ENCODE measurements at regions not wholly inside any gene's neighbourhood (a gene's known extent, or its start where the extent isn't known, plus 50 kb on each side); places are given as distances from the start of the nearest gene placed in this dataset.
"Not testable (repeated sequence)": the region's sequence is repeated elsewhere in the genome, so short reads cannot be mapped to it uniquely, and the experiment has no call there.

DNA sequence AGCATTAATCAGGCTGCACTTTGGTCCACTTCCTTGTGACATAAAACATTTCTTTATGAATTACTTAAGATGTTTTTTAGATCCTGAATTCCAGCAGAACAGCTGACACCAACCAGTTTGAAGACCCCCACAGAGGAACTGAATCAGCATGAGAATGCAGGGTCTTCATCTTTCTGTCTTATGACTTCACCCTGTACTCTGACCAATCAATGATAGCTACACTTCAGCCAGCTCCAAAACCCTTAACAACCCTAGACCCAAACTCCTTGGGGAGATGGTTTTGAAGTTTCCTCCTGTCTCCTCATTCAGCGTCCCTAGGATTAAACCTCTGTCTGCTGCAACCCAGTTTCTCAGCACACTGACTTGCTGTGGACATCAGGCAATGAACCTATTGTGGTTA lies 175.0 kb downstream of the CTH start:
- no peak for DNase-seq (ENCODE audit: low read depth)
- H3K4me3 ChIP-seq (ENCODE audit: low read length): no peak overlapping the region
- no peak for TF ChIP-seq CTCF (conservative IDR thresholded peaks at IDR 0.05; ENCODE audit: low read depth, low read length)

DNA sequence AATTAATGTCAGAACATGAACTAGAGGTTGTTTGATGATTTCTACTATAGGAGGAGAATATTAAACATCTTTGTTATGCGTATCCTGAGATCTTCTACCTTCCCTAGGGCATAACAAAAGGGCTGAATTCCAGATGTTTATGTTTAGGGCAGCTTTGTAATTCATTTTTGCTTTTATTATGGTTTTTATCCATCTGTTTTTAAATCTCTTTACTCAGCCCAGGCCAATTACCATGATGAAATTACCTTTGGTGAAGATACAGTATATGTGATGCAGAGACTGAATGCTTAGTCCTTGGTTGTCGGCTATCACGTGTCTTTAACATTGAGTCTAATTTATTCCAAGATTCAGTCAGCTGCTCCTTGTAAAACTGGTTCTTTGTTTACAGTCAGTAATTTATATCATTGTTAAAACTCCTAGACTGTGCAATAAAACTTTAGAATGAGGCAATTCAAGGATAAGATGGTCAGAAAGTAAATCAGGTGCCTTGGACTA lies 176.9 kb downstream of the CTH start:
- no peak for DNase-seq (ENCODE audit: low read depth)
- TF ChIP-seq CTCF (conservative IDR thresholded peaks at IDR 0.05; ENCODE audit: low read depth, low read length): no peak
- H3K4me3 ChIP-seq (ENCODE audit: low read length): no peak overlapping the region

DNA sequence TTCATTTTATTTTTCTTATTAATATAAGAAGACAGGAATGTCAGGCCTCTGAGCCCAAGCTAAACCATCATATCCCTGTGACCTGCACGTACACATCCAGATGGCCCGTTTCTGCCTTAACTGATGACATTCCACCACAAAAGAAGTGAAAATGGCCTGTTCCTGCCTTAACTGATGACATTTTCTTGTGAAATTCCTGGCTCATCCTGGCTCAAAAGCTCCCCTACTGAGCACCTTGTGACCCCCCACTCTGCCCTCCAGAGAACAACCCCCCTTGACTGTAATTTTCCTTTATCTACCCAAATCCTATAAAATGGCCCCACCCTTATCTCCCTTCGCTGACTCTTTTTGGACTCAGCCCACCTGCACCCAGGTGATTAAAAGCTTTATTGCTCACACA lies 182.5 kb downstream of the CTH start:
- not testable (repeated sequence) for DNase-seq (ENCODE audit: low read depth); H3K4me3 ChIP-seq (ENCODE audit: low read length)

GRCh38 chr1:70608815-70609214 lies 197.7 kb downstream of the CTH start:
- no peak for DNase-seq (ENCODE audit: low read depth)
- TF ChIP-seq CTCF (conservative IDR thresholded peaks at IDR 0.05; ENCODE audit: low read depth, low read length): no peak
- no peak overlapping the region for H3K4me3 ChIP-seq (ENCODE audit: low read length)

- H3K4me3 ChIP-seq (ENCODE audit: low read length); DNase-seq (ENCODE audit: low read depth): not testable (repeated sequence)
Observed at GRCh38 chr1:70610164-70610563, 199.1 kb downstream of the CTH start.

DNA sequence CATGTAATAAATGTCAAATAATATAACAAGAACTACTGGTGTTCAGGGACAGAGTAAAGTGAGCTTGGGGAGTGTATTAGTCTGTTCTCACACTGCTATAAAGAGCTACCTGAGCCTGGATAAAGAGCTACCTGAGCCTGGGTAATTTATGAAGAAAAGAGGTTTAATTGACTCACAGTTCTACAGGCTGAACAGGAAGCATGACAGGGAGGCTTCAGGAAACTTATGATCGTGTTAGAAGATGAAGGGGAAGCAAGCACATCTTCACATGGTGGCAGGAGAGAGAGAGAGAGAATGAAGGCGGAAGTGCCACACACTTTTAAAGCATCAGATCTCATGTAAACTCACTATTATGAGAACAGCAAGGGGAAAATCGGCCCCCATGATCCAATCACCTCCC lies 205.9 kb downstream of the CTH start:
- DNase-seq (ENCODE audit: low read depth): no peak
- no peak for TF ChIP-seq CTCF (conservative IDR thresholded peaks at IDR 0.05; ENCODE audit: low read depth, low read length)
- H3K4me3 ChIP-seq (ENCODE audit: low read length): no peak overlapping the region

DNA sequence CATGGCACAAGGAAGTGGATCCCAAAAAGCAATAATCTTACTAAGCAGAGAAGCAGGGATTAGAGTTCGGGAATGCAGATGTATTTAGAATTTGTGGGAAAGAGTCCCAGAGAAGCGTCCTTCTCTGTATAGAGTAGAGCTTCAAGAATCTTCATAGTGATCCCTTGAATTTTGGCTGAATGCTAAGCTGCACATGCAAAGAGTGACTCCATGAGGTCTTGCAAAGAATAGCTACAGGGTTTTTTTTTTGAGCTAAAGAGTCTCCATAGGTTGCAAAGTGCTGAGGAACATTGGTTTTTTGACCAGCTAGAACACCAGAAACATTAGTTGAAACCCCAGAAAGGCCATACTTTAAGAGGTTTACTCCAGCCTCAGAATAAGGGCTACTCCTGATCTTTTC lies 206.7 kb downstream of the CTH start:
- no peak for DNase-seq (ENCODE audit: low read depth)
- TF ChIP-seq CTCF (conservative IDR thresholded peaks at IDR 0.05; ENCODE audit: low read depth, low read length): no peak

DNA sequence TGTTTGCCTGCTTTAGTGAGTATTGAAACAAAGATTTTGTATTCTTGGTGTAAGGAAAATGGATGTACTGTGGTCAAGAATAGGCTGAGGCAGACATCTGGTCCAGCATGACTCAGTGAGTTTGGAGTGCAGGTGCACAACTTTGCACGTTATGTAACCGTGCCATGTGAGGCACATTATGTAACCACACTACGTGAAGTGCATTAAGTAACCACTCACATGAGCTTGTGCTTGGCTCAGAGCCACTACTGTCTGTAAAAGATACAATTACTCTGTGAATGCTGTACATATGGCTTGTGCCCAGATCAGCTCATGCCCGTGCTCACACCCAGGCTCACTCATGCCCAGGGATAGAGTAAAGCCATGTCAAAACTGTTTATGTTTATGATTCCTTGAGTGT lies 216.8 kb downstream of the CTH start:
- DNase-seq (ENCODE audit: low read depth): no peak
- no peak for TF ChIP-seq CTCF (conservative IDR thresholded peaks at IDR 0.05; ENCODE audit: low read depth, low read length)
- H3K4me3 ChIP-seq (ENCODE audit: low read length): no peak overlapping the region

More for the DNA sequence above, 206.7 kb downstream of the CTH start:
- H3K4me3 ChIP-seq (ENCODE audit: low read length): no peak overlapping the region
